ENCODE measurements at regions not wholly inside any gene's neighbourhood (a gene's known extent, or its start where the extent isn't known, plus 50 kb on each side); places are given as distances from the start of the nearest gene placed in this dataset.
"Not testable (repeated sequence)": the region's sequence is repeated elsewhere in the genome, so short reads cannot be mapped to it uniquely, and the experiment has no call there.

DNA sequence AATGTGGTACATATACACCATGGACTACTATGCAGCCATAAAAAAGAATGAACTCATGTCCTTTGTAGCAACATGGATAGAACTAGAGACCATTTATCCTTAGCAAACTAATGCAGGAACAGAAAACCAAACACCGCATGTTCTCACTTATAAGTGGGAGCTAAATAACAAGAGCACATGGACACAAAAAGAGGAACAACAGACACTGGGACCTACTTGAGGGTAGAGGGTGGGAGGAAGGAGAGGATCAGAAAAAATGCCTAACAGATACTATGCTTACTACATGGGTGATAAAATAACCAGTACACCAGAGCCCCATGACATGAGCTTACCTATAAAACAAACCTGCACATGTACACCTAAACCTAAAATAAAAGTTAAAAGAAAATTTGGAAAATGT, 82.0 kb upstream of the ADRB2 start:
- not testable (repeated sequence) for DNase-seq (ENCODE audit: low read depth)

DNA sequence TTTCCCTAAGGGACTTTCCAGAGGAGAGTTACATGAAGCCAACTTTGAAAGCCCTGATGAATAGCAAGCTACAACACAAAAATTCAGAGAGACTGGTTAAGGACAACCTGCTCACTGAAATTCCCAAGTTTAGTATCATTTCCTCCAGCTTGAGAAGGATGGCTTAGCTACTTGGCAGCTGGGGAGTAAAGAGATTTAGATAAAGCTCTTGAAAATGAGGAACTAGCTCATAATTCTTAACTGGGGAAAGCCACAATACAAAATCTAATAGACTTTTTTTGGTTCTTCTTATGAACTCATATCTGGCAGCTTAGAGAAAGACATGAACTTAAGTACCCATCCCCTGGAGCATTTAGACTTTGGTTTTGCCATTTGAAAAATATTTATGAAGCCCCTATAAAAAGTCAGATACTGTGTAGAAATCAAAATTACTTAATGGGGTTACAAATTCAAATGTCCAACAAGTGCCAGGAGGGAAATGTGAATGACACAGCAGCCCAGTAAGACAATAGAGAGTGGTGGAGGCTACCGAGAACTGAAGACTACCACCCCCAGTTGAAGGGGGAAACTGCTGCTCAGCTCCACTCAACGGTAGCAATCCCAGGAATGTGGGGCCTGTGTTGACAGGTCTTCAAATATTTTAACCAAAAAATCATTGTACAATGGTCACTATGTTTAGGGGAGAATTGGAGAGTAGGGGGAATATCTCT, 79.4 kb upstream of the ADRB2 start:
- DNase-seq (ENCODE audit: low read depth) = no peak

DNA sequence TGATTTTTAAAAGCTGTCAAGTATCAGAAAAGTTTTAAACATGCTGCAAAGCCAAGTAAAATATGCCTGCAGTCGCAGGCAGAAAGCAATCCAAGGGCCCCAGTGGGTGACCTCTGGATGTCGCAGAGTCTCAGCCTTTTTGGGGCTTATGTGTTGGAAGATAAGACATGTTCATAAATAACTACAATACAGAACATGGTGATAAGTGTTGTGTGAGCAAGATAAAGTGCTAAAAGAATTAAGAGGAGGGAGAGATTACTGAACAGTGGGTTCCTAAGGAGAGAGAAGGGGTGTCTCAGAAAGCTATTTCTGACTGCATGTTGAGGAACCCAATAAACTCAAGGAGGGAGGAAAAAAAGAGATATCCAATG, 78.9 kb upstream of the ADRB2 start:
- no peak for DNase-seq (ENCODE audit: low read depth)

DNA sequence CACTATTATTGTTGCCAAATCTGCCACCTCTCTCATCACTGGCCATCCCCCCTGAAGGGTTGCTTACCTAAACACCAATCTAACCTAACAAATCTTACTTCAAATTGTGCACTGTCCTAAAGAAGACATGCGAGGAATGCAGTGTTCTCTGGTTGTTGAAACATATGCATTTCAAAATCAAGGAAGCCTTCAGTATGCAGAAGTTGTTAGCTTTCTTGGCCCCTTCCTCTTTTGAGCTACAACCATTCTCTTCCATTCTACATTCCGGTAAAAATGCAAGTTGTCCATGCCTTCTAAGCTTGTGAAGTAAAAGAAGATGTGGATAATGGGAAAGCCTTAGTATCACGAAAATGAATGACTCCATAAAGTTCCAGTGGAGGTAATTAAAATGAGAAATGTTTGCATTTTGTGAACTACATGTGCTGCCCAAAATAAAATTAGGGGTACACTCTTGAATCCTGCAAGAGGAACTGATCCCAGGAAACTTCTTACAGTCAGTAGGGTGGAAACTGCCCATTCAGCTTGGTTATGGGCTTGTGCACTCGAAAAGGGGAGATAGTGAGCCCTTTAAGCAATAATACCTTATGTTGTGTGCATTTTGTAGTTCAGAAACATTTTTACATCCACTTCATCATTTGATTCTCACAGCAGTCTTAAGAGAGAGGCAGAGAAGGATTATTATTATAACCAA, 77.6 kb upstream of the ADRB2 start:
- no peak for DNase-seq (ENCODE audit: low read depth)

GRCh38 chr5:148750614-148751013, 75.8 kb upstream of the ADRB2 start:
- no peak for DNase-seq (ENCODE audit: low read depth)

GRCh38 chr5:148751025-148751424, 75.4 kb upstream of the ADRB2 start:
- DNase-seq (ENCODE audit: low read depth) = no peak

- not testable (repeated sequence) for DNase-seq (ENCODE audit: low read depth)
Observed at GRCh38 chr5:148752375-148752774, 74.0 kb upstream of the ADRB2 start.

- DNase-seq (ENCODE audit: low read depth) = no peak
Observed at GRCh38 chr5:148759101-148759500, 67.3 kb upstream of the ADRB2 start.

- no peak for DNase-seq (ENCODE audit: low read depth)
Observed at GRCh38 chr5:148760945-148761638, 65.3 kb upstream of the ADRB2 start.

- DNase-seq (ENCODE audit: low read depth) = no peak
Observed at GRCh38 chr5:148763996-148764395, 62.4 kb upstream of the ADRB2 start.

DNA sequence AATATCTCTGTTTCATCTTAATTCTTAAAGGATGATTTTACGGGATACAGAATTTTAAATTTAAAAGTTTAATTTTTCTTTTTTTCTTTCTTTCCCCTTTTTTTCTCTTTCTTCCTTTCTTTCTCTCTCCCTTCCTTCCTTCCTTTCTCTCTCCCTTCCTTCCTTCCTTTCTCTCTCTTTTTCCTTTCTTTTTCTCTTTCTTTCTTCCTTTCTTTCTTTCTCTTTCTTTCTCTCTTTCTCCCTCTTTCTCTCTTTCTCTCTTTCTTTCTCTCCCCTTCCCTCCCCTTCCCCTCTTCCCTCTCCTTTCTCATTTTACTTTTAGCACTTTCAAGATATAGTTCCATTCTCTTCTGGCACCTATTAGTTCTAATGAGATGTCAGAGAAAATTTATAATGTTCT, 61.4 kb upstream of the ADRB2 start:
- DNase-seq (ENCODE audit: low read depth) = no peak

DNA sequence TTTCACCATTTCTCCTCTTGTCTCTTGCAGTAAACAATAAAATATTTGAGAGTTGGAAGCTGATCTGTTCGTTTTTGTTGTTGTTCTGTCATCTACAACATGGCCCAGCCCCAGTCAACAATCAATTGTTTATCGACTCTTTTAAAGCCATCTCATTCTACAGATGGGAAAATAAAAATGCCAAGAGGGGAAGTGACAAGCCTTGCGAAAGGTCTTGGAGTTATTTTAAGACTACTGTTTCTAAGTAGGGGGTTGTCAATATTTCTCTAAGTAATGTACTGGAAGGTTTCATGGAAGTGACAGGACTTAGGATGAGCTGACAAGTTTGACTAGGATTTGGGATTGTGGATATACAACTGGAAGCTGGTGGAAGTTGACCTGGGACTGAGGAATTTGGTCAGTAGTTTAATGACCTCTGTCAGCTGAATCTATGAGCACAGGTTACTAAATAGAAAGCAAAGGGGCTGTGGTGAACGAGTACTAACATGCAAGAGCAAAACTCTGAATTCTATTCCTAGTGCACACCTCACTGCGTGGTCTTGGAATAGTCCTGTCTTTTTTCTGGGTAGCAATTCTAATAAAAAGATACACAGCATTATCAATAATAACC, 57.5 kb upstream of the ADRB2 start:
- DNase-seq (ENCODE audit: low read depth) = no peak

DNA sequence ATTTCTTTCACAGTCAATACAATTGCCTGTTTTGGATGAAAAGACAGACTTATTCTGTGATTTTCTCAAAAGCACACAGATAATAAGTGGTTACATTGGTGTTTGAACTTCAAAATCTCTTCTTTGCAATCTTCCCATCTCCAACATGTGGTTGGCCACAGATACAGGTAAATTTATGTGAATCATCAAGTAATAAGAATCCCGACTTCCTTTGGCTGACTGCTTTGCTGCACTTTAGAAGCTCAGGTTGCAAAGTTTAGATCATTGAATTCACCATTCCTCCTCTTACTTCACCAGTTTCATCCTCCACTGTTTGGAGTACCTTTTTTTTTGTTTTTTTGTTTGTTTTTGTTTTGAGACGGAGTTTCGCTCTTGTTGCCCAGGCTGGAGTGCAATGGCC, 56.5 kb upstream of the ADRB2 start:
- DNase-seq (ENCODE audit: low read depth) = no peak

DNA sequence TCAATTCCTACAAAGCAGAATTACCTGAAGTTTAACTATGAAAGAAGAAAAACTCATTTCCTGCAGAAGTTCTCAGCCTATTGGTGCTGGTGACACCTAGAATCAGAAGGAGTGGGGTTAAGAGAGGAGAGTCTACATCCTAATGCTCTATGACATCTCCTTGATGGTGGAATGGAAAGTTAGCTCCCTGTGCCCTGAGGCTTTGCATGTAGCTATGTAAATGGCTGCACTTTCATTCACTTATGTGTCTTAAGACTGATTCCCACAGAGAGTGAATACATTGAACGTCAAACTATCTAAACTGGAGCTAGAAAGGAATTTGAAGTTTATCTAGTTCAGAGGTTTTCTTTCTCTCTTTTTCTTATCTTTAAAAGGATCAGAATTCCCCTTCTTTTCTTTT, 52.1 kb upstream of the ADRB2 start:
- DNase-seq (ENCODE audit: low read depth) = no peak

- no peak for DNase-seq (ENCODE audit: low read depth)
Observed at GRCh38 chr5:148776261-148776660, 50.1 kb upstream of the ADRB2 start.

Measured in activated T-helper 1 cell treated with Interleukin-2 at 50 U/mL for 16 hours (primary cell).